MM.1S (cell line): ENCODE measurements at regions not wholly inside any gene's neighbourhood (a gene's known extent, or its start where the extent isn't known, plus 50 kb on each side); places are given as distances from the start of the nearest gene placed in this dataset.

Experiments
- CTCF ChIP-seq: fragments of 300-600 bp; sonication (generic); IDR thresholded peaks from 2 replicates; pipeline ENCODE4 v1.5.1; 2016; ENCODE audit warnings: antibody characterized with exemption, low read length, mixed read lengths
- EZH2 ChIP-seq: fragments of 300-600 bp; sonication (generic); optimal IDR thresholded peaks from 2 replicates; pipeline ENCODE3; 2017; ENCODE audit warnings: low read depth, mild to moderate bottlenecking, antibody characterized with exemption, low read length, mixed read lengths

GRCh38 chr4:156633847-156634246, 337.8 kb downstream of the PDGFC start:
- no peak for TF ChIP-seq CTCF
- TF ChIP-seq EZH2, result no peak
